Islet of Langerhans (tissue), 1 donor: ENCODE measurements at regions not wholly inside any gene's neighbourhood (a gene's known extent, or its start where the extent isn't known, plus 50 kb on each side); places are given as distances from the start of the nearest gene placed in this dataset.
"Not testable (repeated sequence)": the region's sequence is repeated elsewhere in the genome, so short reads cannot be mapped to it uniquely, and the experiment has no call there.

Experiments used
- FAIRE-seq: peaks from one replicate; lab custom pipeline; 2011; peaks lifted over from hg19 to GRCh38; lab: Jason Lieb, UNC

DNA sequence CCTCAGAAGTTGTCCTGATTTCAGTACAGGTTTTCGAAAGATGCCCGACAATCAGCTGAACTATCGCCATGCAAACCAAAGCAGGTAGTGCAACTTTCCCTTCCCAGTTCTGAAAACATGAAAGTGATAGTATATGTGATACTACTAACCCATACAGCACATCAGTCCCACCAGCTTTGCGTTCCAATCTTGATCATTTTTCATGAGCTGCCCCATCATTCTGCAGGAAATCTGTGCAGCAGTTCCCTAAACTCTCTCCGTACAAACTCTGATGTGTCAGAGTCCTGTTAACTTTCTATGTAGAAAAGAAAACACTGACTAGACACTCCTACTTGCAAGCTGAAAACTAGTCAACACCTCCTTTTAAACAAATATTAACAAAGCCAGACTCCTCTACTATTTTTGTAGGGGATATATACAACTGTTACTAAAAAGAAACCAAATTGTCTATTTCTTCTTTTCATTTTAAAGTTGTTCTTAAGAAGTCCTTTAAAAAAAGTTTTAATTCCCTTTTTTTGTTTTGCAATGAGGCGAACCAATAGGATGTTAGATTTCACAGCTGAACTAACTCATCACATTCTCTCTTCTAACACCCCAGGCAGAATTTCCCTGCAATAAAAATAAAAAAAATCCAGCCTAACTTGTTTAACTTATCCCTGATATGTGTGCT is 99.6 kb upstream of the DST start:
- FAIRE-seq: peak; percentile 49

DNA sequence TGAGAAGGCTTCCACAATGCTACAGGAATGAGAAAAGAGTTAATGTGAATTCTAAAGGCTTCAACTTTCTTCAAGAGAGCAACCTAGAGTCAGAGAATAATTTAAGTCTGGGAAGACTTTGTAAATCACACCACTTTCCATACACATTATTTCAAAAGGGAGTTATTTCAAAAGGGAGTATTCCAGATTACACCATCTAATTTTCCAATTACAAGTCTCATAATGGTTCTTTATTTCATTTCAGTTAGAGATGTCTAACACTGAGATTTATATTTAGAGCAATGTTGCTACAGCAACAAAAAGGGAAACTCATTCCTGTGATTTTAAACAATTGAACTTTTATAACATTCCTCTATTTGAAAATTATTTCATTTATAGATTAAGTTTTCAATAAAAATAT is 98.8 kb upstream of the DST start:
- FAIRE-seq: peak; percentile 45

DNA sequence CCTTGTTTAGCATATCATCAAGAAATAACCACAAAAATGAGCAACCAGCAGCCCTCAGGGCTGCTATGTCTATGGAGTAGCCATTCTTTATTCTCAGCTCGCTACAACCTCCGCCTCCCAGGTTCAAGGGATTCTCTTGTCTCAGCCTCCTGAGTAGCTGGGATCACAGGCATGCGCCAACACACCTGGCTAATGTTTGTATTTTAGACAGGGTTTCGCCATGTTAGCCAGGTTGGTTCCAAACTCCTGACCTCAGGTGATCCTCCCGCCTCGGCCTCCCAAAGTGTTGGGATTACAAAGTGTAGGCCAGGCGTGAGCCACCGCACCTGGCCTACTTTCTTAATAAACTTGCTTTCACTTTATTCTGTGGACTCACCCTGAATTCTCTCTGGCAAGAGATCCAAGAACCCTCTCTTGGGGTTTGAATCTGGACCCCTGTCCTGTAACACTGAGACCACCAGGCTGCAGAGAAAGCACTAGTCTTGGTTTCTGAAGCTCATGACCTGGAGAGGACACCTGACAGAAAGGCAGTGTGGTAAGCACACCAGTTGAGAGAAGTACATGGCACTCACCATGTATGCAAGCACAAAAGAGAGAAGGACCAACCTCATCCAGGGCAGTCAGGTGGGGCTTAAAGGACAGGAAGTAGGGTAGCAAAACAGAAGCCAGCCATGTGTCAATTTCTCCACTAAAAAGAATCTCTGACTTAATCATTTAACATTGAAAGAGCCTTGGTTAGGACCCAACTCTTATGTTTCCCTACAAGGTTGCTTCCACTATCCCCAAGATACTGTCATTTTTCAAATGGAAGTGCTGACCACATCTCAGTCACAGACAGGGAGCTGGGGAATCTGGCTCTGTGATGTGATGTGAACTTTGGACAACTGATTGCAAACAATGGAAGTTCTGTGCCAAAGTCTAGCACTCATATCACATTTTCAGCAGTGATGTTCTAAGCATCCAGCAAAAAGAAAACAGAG is 97.4 kb upstream of the DST start:
- no peak for FAIRE-seq

DNA sequence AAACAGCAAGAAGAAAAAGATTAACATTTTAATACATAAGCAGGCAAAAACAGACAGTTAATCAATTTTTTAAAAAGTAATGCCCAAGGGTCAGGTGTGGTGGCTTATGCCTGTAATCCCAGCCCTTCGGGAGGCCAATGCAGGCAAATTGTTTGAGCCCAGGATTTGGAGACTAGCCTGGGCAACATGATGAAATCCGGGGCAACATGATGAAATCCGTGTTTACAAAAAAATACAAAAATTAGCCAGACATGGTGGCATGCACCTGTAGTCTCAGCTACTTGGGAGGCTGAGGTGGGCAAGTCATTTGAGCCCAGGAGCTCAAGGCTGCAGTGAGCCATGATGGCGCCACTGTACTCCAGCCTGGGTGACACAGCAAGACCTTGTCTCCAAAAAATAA is 94.1 kb upstream of the DST start:
- no peak for FAIRE-seq

DNA sequence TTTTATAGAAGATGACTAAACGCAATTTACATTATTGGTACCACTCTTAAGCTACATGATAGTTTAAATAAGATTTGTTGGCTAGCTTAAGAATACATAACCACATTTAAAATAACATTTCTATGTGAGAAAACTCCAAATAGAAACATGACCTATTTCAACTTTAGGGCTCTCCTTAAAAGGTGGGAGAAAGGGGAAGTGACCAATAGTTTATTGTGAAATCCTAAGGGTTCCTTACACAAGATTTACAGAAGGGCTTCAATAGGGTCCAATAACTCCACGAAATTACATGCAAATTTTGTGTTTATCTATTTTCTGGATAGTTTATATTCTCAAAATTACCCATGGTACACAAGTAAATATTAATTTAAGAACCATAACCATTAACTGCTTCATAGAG is 91.6 kb upstream of the DST start:
- FAIRE-seq: no peak

DNA sequence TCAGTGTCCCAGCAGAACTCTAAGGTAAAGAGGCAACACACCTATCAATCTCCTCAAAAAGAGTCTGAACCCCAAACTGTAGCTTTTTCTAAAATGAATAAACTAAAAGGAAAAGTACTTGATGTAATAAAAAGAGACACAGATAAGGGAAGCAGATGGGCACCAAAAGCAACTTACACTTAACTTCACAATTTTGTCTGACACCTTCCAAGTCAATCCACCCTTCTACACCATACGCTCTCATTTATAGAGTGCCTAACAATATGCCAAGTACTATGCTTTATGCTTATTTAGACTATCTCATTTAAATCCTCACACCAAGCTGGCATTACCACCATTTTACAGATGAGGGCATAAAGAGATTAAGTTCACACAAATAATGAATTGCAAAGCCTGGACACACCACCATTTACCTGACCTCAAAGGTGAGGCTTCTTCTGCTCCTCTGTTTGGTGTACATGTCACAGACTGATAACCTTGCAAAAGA is 90.6 kb upstream of the DST start:
- FAIRE-seq: no peak

DNA sequence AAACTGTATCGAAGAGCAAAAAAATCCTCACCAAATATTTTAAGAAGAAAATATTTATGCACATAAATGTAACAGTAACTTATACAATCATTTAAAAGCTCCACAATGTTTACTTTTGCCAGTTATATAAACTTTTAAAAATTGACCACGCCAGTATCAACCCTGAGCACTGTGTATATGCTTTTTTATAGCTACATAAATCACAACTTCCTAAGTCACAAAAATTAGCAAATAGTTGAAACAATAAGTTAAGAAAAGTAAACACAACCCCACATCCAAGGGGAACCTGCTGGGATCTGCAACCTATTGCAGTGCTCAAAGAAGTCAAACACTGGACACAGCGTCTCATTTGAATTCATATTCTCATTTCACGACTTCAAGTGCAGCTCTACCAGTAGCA is 89.8 kb upstream of the DST start:
- FAIRE-seq: no peak

DNA sequence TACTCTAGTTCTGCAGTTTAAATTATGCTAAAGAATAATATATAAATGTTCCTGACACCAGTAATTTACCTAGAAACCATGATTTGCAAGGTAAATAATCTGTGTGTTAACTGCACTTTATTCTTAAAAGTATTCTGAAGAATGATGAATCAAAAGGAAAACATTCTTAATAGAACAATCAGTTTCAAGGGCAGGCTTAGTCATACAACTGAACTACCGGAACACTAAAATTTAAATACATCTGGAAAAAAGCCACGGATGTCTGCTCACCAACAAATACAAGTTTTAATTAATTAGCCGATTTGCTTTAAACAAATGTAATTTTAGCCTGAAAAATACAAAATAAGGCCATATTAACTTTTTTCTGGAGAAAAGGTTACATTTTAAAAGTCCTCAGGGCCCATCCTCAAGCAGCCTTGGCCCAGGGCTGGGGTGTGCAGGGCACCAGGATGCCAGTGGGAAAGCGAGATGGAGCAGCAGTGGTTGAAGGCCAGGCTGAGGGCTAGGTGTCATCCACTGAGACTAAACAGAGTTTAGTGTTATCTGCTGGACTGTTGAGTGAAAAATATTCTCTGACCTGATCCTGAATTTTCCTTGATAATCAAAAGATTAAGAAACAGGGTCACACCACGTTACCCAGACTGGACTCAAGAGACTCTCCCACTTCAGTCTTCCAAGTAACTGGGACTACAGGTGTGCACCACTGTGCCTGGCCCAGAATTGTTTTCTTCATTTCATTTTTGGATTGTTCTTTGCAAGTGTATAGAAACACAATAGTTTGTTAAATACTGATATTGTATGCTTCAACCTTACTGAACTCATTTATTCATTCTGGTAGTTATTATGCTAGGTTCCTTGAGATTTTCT is 88.2 kb upstream of the DST start:
- peak; percentile 94 for FAIRE-seq

DNA sequence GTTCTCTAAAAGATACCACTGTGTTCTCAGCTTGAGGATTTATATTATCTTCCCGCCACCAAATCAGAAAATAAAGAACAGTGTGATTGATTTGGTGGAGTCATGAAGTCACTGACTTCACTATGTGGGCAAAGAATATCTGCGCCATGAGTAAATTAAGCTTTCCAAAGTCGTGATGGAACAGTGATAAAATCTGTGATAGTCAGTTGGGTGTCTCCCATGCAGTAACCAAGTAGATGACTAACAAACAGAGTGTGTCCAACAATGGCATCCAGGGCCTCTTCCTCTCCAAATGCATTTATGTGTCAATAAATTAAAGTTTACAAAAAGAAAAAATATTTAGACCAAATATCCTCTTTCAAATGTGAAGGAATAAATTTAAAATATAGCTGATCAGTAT is 87.0 kb upstream of the DST start:
- FAIRE-seq: no peak

DNA sequence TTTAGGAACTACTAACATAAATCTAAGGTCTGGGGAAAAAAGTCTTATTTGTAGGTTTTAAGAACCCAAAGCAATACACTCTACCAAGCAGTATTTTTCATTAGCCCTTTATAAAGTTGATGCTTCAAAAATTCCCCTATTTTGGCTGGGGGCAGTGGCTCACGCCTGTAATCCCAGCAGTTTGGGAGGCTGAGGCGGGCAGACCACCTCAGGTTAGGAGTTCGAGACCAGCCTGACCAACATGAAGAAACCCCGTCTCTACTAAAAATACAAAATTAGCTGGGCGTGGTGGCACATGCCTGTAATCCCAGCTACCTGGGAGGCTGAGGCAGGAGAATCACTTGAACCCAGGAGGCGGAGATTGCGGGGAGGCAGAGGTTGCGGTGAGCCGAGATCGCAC is 86.5 kb upstream of the DST start:
- not testable (repeated sequence) for FAIRE-seq

DNA sequence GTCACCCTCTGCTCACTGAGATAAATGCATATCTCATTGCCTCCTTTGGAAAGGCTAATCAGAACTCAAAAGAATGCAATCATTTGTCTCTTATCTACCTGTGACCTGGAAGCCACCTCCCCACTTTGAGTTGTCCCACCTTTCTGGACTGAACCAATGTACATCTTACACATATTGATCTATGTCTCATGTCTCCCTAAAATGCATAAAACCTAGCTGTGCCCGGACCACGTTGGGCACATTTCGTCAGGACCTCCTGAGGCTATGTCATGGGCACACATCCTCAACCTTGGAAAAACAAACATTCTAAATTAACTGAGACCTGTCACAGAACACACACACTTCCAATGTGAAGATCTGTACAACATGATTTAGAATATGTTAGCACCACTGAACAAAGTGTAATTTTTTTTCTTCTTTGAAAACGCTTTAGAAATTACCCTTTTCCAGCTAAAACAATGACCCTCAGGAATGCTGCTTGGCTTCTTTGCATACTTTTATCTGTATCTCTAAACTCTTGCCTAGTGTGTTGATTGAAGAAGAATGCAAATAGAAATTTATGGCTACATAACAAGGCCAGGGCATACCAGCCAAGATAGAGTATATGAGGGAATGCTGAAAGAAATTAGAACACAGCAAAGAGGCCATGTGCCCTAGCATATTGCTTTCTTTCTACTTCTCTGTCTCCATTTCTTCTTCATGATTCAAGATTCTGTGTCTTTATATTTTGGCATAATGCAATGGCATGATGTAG is 84.6 kb upstream of the DST start:
- FAIRE-seq: no peak

DNA sequence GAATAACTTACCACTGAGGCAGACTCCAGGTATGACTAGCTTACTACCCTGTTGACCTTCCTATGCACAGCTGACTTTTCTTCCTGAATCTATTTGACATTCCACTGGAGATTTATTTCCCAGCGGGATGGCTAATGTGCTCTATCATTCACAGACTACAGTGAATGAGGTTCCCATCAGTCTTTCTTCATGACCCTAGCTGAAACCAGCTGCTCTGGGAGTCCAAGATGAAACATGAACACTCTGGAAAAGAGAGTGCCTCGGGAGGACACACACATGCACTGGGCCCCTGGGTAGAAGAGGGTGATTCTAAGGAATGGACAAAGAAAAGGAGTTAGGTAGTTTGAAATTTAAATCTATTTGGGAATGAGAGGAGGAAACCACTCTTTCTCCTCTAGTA is 82.6 kb upstream of the DST start:
- no peak for FAIRE-seq

DNA sequence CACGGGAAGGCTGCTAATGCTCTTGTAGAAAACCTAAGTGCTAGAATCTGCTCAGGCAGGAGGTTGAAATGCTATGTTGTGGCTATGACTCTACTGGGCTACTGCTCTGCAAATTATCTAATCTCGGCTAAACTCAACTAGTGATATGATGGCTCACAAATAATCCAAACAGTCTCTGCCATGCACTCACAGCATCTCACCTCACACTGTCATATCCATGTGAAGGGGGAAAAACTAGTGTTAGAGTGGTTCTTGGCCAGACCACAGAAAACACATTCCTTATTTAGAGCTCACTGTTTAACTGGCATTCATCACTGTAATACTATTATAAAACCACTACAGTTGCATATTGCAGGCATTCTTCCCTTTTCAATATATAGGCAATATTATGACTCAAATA is 81.8 kb upstream of the DST start:
- no peak for FAIRE-seq

DNA sequence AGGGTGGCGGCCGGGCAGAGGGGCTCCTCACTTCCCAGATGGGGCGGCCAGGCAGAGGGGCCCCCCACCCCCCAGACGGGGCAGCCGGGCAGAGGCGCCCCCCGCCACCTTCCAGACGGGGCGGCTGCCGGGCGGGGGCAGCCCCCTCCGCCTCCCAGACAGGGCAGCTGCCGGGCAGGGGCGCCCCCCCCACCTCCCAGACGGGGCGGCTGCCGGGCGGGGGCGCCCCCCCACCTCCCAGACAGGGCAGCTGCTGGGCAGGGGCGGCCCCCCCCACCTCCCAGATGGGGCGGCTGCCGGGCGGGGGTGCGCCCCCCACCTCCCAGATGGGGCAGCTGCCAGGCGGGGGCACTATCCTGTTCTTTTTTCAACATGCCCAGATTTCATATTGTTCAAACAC is 78.2 kb upstream of the DST start:
- no peak for FAIRE-seq

DNA sequence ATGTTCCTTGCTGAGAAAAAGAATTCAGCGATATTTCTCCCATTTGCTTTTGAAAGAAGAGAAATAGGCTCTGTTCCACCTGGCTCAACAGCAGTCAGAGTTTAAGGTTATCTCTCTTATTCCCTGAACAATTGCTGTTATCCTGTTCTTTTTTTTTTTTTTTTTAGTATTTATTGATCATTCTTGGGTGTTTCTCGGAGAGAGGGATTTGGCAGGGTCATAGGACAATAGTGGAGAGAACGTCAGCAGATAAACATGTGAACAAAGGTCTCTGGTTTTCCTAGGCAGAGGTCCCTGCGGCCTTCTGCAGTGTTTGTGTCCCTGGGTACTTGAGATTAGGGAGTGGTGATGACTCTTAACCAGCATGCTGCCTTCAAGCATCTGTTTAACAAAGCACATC is 77.5 kb upstream of the DST start:
- FAIRE-seq: not testable (repeated sequence)

DNA sequence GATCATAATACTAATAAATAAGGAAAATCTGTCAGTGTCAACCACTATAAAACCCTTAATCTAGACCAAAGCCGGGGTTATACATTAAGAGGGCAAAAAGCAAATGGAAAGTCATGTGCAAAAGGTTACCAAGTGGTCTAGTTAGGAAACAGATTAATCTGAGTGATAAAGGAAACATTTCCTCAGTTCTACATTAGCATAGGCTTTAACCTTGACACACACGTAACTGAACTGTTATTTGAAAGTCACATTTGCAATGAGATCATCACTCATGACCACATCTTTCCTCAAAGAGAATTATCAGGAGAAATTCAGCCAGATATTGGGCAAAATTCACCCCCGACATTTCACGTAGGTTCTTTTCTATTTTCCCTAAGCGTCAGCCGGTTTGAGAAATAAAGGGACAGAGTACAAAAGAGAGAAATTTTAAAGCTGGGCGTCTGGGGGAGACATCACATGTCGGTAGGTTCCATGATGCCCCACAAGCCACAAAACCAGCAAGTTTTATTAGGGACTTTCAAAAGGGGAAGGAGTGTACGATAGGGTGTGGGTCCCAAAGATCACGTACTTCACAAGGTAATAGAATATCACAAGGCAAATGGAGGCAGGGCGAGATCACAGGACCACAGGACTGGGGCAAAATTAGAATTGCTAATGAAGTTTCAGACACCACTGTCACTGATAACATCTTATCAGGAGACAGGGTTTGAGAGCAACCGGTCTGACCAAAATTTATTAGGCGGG is 76.8 kb upstream of the DST start:
- not testable (repeated sequence) for FAIRE-seq

DNA sequence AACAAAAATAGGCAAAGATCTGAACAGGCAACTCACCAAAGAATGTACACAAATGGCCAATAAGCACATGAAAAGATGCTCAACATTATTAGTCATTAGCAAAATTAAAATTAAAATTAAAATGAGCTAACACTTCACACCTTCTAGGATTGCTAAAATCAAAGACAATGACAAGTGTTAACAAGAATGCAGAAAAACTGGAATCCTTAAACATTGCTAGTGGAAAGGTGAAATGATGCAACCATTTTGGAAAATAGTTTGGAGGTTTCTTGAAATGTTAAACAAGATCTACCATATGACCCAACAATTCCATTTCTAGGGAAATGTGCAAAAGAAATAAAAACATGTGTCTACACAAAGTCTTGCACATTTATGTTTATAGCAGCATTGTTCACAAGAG is 75.5 kb upstream of the DST start:
- FAIRE-seq: no peak

DNA sequence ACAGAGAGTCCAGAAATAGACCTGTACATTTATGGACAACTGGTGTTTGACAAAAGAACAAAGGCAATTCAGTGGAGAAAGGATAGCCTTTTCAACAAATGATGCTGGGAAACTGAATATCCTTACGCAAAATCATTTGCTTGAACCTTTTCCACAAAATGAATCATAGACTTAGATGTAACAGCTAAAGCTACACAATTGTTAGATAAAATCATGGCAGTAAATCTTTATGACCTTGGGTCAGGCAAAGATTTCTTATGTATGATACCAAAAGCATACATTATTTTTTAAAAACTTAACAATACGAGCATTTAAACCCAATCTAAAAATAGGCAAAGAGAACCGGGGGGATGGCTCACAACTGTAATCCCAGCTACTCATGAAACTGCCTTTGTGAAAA is 73.5 kb upstream of the DST start:
- FAIRE-seq: no peak

DNA sequence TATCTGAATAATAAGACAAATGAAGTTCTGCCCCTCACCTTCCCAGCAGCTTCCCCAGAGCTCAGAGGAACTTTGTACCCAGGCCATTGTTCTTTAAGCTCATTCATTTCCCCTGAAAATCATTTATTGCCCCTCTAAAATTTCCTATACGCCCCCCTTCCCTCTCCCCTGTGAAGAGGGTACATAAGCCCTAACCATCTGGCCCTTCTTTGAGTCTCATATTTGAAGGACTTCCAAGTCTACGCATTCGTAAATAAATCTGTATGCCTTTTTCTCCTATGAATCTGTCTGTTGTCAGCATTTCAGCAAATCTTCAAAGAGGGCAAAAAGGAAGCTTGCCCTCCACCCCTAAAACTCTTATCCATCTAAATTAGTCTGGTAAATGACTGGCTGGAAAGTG is 73.1 kb upstream of the DST start:
- no peak for FAIRE-seq

DNA sequence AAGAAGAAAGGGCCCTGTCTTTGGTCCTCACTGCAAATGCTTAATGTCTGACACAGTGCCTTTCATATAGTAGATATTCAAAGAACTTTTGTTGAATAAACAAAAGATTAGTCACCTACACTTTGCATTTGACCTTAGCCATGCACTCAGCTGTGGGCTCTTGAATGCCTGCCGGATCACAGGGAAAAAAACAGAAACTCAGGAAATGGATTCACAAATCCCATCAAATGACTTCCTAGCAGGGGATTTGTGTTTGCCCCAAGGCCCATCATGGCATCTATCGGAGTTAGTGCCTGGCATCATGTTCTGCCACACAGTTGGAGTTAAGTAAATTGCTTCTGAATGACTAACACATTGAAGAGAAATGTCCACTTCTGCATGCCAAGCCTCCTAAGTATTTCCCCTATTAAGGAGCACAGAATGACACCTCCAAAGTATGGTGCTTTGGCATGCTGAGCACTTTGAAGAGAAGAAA is 72.3 kb upstream of the DST start:
- FAIRE-seq: peak; percentile 53

DNA sequence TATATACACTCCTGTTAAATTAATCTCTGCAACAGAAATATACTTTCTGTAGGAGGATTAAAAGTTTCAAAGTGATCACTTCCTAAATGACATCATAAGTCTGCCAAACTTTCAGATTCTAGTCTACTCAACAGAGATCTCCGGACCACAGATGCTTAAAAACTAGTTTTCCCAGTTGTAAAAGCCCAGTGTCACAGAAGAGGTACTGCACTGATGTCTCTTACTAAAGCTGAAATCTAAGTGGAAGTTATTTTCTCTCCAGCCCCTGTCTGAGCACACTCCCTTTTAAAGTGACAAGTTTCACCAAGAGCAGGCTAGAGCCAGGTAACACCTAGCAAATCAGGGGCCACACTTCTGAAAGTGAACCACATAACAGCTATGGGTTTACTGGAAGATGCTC is 71.6 kb upstream of the DST start:
- no peak for FAIRE-seq
